Right atrium auricular region (tissue), 2 donors: ENCODE measurements at regions not wholly inside any gene's neighbourhood (a gene's known extent, or its start where the extent isn't known, plus 50 kb on each side); places are given as distances from the start of the nearest gene placed in this dataset.
A peak's percentile ranks its signal among the peaks of the same experiment; 100 is the strongest.

ENCODE experiments used
- DNase-seq: peaks from one replicate; pipeline ENCODE4 v3.0.0-alpha.2; 2019; ENCODE audit warnings: low spot score
- H3K27ac ChIP-seq, 2 donors: fragments of 200-600 bp; sonication (generic); 1 replicate in 1 of 2; 2 replicates in 1 of 2; pipeline ENCODE4 v1.5.1; 2016 to 2019
- H3K27me3 ChIP-seq, 2 donors: fragments of 200-600 bp; sonication (generic); one replicate each; pipeline versions ENCODE4 v1.5.1 to v1.6.0; 2017 to 2019
- H3K36me3 ChIP-seq: fragments of 200-600 bp; sonication (generic); one replicate; pipeline ENCODE4 v1.5.1; 2016
- H3K4me1 ChIP-seq, 2 donors: fragments of 200-600 bp; sonication (generic); one replicate each; pipeline versions ENCODE4 v1.5.1 to v1.6.0; 2017 to 2019
- H3K4me3 ChIP-seq, 2 donors: fragments of 200-600 bp; sonication (generic); 1 replicate in 1 of 2; 2 replicates in 1 of 2; pipeline ENCODE4 v1.5.1; 2017 to 2019; ENCODE audit warnings: mild to moderate bottlenecking in 1 of 2, moderate library complexity in 1 of 2
- H3K9me3 ChIP-seq, 2 donors: fragments of 200-600 bp; sonication (generic); one replicate each; pipeline ENCODE4 v1.5.1; 2019
- CTCF ChIP-seq, 2 donors: fragments of 200-600 bp; sonication (generic); IDR thresholded peaks; one replicate each; pipeline ENCODE4 v1.5.1; 2019; ENCODE audit warnings: antibody characterized with exemption in 2 of 2

DNA sequence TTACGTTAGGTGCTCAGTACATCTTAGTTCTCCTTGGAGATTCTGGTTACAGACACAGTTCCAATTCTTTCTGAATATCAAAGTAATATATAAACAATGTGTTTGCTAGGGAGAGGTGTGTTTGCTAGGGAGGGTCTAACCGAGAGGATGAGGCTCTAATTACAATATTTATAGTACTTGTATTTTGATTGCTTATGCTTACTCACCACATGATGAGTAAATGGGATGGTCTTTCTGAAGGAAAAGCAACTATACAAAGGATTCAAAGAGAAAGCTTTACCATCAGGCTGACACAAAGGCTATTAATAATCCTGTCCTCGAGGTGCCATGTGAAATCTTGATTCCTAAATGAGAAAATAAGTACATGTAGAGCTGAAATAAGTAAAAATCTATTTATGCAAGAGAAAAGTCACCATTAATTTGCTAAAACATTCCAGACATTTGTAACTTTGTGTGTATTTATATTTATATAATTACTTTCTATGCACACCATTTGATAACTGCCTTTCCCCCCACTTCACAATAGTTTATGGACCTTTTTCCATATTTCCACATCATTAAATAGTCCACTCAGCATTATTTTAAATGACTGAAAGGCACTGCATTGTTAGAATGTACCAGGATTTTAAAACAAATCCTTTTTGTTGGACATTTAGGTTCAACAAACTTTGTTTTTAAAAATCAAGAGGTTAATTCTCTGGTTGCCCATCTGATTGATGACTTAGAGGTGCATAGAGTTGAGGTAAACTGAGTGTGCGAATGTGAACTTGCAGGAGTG lies 94.5 kb upstream of the FN1 start:
- H3K36me3 ChIP-seq = no peaks in the 10 kb centered on the region
- H3K27me3 ChIP-seq = no peaks in the 10 kb centered on the region
- TF ChIP-seq CTCF (IDR thresholded peaks at IDR 0.05) = no peak
- H3K27ac ChIP-seq = peak overlapping the region; percentile 66 to 75
- H3K4me3 ChIP-seq = no peak overlapping the region
- peaks cover 0 to 9% of the 10 kb centered on the region in 2 donors for H3K9me3 ChIP-seq
- DNase-seq = no peak
- H3K4me1 ChIP-seq = no peaks in the 10 kb centered on the region

- no peak for DNase-seq
- H3K36me3 ChIP-seq = no peaks in the 10 kb centered on the region
- peaks cover 0 to 7% of the 10 kb centered on the region in 2 donors for H3K9me3 ChIP-seq
- no peak overlapping the region for H3K27ac ChIP-seq
- no peak overlapping the region for H3K4me3 ChIP-seq
- H3K27me3 ChIP-seq = no peaks in the 10 kb centered on the region
- no peaks in the 10 kb centered on the region for H3K4me1 ChIP-seq
- TF ChIP-seq CTCF (IDR thresholded peaks at IDR 0.05) = no peak
Measured at GRCh38 chr2:215529271-215529670, 93.4 kb upstream of the FN1 start.

DNA sequence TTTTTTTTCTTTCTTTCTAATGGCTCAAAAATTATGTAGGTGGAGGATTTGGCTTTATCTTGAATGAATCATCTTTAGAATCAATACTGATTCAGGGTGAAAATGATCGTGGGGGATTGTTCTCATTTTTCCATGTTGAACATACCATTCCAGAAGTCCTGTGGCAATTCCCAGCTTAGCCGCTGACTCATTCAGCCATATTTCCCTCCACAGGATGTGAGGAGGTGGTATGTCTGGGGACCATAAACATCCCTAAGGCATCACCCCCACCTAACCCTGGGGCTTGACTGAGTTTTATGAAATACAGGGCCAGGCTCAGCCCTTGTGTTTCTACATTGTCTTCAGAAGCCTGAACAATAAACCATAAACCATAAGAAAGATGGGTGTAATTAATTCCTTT lies 92.7 kb upstream of the FN1 start:
- H3K4me1 ChIP-seq = no peaks in the 10 kb centered on the region
- TF ChIP-seq CTCF (IDR thresholded peaks at IDR 0.05) = no peak
- H3K4me3 ChIP-seq = no peak overlapping the region
- peak overlapping the region in 1 of 2 donors; percentile 31 for H3K27ac ChIP-seq
- H3K9me3 ChIP-seq = no peaks in the 10 kb centered on the region
- no peak for DNase-seq
- no peaks in the 10 kb centered on the region for H3K27me3 ChIP-seq
- H3K36me3 ChIP-seq = no peaks in the 10 kb centered on the region

DNA sequence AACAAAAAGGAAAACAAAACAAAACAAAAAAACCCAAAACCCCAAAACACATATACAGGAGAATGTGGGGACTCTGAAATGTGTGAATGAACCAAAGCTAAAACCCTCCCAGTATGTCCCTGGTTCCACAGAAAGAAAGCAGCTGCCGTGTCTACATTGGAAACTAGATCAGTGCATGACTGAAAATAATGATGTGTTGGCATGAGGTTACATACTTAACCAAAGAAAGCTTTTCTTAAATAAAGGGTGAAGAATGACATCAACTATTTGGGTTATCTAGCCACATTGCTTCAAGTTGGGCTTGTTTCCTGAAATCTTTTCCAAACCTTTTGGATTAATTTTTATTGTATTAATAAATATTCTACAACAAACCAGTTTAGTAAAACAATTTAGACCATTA lies 91.9 kb upstream of the FN1 start:
- Histone ChIP-seq H3K36me3 (no peaks in the 10 kb centered on the region), H3K27ac (no peak overlapping the region), H3K4me3 (no peak overlapping the region), H3K27me3 (no peaks in the 10 kb centered on the region), H3K9me3 (no peaks in the 10 kb centered on the region), H3K4me1 (no peaks in the 10 kb centered on the region)
- no peak for DNase-seq
- TF ChIP-seq CTCF (IDR thresholded peaks at IDR 0.05) = no peak

GRCh38 chr2:215526341-215526740 lies 90.5 kb upstream of the FN1 start:
- H3K27me3 ChIP-seq = no peaks in the 10 kb centered on the region
- H3K36me3 ChIP-seq = no peaks in the 10 kb centered on the region
- TF ChIP-seq CTCF (IDR thresholded peaks at IDR 0.05) = no peak
- no peak overlapping the region for H3K27ac ChIP-seq
- no peaks in the 10 kb centered on the region for H3K9me3 ChIP-seq
- H3K4me1 ChIP-seq = no peaks in the 10 kb centered on the region
- H3K4me3 ChIP-seq = no peak overlapping the region
- DNase-seq = no peak

DNA sequence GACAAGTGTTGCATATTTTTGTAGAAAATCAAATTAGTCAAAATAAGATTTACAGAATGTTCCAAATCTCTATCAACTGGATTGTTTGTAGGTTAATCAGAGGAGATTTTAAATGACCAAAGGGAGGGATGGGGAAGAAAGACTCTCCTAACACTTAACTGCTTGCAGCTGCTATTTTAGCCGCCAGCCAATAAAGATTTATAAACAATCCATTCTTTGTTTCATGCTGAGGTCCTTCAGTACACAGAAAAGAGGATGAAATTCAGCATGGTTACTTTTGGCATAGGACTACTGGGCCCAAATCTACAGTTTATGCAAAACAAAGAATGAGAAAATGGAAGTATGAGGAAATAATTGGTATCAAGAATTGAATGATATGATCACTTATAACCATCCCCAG lies 86.4 kb upstream of the FN1 start:
- no peak for DNase-seq
- Histone ChIP-seq H3K36me3 (no peaks in the 10 kb centered on the region), H3K27ac (no peak overlapping the region), H3K27me3 (no peaks in the 10 kb centered on the region), H3K4me3 (no peak overlapping the region), H3K4me1 (no peaks in the 10 kb centered on the region), H3K9me3 (no peaks in the 10 kb centered on the region)
- no peak for TF ChIP-seq CTCF (IDR thresholded peaks at IDR 0.05)
